IPS DF 6.9 (cell line): ENCODE measurements at regions not wholly inside any gene's neighbourhood (a gene's known extent, or its start where the extent isn't known, plus 50 kb on each side); places are given as distances from the start of the nearest gene placed in this dataset.

Experiments
- DNase-seq: peaks from one replicate; pipeline ENCODE4 v3.0.0-alpha.2; 2013; ENCODE audit warnings: low read depth, low spot score
- H3K27ac ChIP-seq: one replicate; pipeline ENCODE4 v1.5.1; 2013; ENCODE audit warnings: low read length, control low read depth
- H3K27me3 ChIP-seq: 2 replicates; pipeline ENCODE4 v1.6.1; 2013; ENCODE audit warnings: mild to moderate bottlenecking, low read length; ENCODE audit not compliant: control insufficient read depth, insufficient read depth
- H3K36me3 ChIP-seq: 2 replicates; pipeline ENCODE4 v1.6.1; 2013; ENCODE audit warnings: low read length; ENCODE audit not compliant: control insufficient read depth, insufficient read depth
- H3K4me1 ChIP-seq: 2 replicates; pipeline ENCODE4 v1.6.1; 2013; ENCODE audit warnings: low read length; ENCODE audit not compliant: control insufficient read depth, insufficient read depth
- H3K4me3 ChIP-seq: 2 replicates; pipeline ENCODE4 v1.5.1; 2013; ENCODE audit warnings: mild to moderate bottlenecking, low read length
- H3K9me3 ChIP-seq: 2 replicates; pipeline ENCODE4 v1.6.1; 2013; ENCODE audit warnings: low read length, inconsistent platforms; ENCODE audit not compliant: control insufficient read depth, insufficient read depth
- WGBS: extraction: QIAGEN DNeasy Blood & Tissue Kit; methylation state at CpG from one replicate; pipeline ENCODE4 v1.1.7; 2013; ENCODE audit warnings: mixed read lengths, missing lambda C conversion rate; ENCODE audit not compliant: insufficient read length, insufficient coverage; 5-methylcytosine and 5-hydroxymethylcytosine counted together

GRCh38 chr5:90112033-90112692 lies 297.4 kb downstream of the CETN3 start:
- no peak overlapping the region for H3K4me3 ChIP-seq
- no peaks in the 10 kb centered on the region for H3K27me3 ChIP-seq
- H3K36me3 ChIP-seq, result no peaks in the 10 kb centered on the region
- WGBS, result no CpG with 5 or more reads among the region's 2 CpGs
- no peaks in the 10 kb centered on the region for H3K4me1 ChIP-seq
- H3K9me3 ChIP-seq, result no peaks in the 10 kb centered on the region
- no peak overlapping the region for H3K27ac ChIP-seq
- DNase-seq, result no peak

GRCh38 chr5:90111364-90112032 lies 298.1 kb downstream of the CETN3 start:
- no peaks in the 10 kb centered on the region for H3K4me1 ChIP-seq
- H3K27me3 ChIP-seq, result no peaks in the 10 kb centered on the region
- DNase-seq, result no peak
- H3K27ac ChIP-seq, result no peak overlapping the region
- no peak overlapping the region for H3K4me3 ChIP-seq
- 100% methylated on average over 1 of the region's 10 CpGs for WGBS
- no peaks in the 10 kb centered on the region for H3K36me3 ChIP-seq
- no peaks in the 10 kb centered on the region for H3K9me3 ChIP-seq

GRCh38 chr5:90109285-90109684 lies 300.3 kb downstream of the CETN3 start:
- no peak for DNase-seq
- Histone ChIP-seq H3K4me3 (no peak overlapping the region), H3K9me3 (no peaks in the 10 kb centered on the region), H3K4me1 (no peaks in the 10 kb centered on the region), H3K27ac (no peak overlapping the region), H3K27me3 (no peaks in the 10 kb centered on the region), H3K36me3 (no peaks in the 10 kb centered on the region)
- 100% methylated on average over 1 of the region's 2 CpGs for WGBS

GRCh38 chr5:90099099-90099498 lies 310.5 kb downstream of the CETN3 start:
- Histone ChIP-seq H3K4me1 (no peaks in the 10 kb centered on the region), H3K4me3 (no peak overlapping the region), H3K9me3 (no peaks in the 10 kb centered on the region), H3K27me3 (no peaks in the 10 kb centered on the region), H3K36me3 (no peaks in the 10 kb centered on the region), H3K27ac (no peak overlapping the region)
- no peak for DNase-seq

- no peaks in the 10 kb centered on the region for H3K27me3 ChIP-seq
- no peaks in the 10 kb centered on the region for H3K36me3 ChIP-seq
- no peak for DNase-seq
- no peaks in the 10 kb centered on the region for H3K9me3 ChIP-seq
- no CpG with 5 or more reads among the region's 4 CpGs for WGBS
- H3K27ac ChIP-seq, result no peak overlapping the region
- no peak overlapping the region for H3K4me3 ChIP-seq
- no peaks in the 10 kb centered on the region for H3K4me1 ChIP-seq
These were observed 312.5 kb downstream of the CETN3 start for GRCh38 chr5:90097082-90097477.

- Histone ChIP-seq H3K27ac (no peak overlapping the region), H3K36me3 (no peaks in the 10 kb centered on the region), H3K4me3 (no peak overlapping the region), H3K4me1 (no peaks in the 10 kb centered on the region), H3K9me3 (no peaks in the 10 kb centered on the region), H3K27me3 (no peaks in the 10 kb centered on the region)
- no peak for DNase-seq
- no CpG with 5 or more reads among the region's 6 CpGs for WGBS
These were observed 313.0 kb downstream of the CETN3 start for GRCh38 chr5:90096415-90097081.

- Histone ChIP-seq H3K27me3 (no peaks in the 10 kb centered on the region), H3K9me3 (no peaks in the 10 kb centered on the region), H3K27ac (no peak overlapping the region), H3K4me1 (no peaks in the 10 kb centered on the region), H3K4me3 (no peak overlapping the region), H3K36me3 (no peaks in the 10 kb centered on the region)
- whole genome bisulfite sequencing, result no CpG with 5 or more reads among the region's 3 CpGs
- no peak for DNase-seq
These were observed 314.1 kb downstream of the CETN3 start for GRCh38 chr5:90095292-90096060.

- no peak overlapping the region for H3K4me3 ChIP-seq
- no CpG with 5 or more reads among the region's 3 CpGs for WGBS
- no peak for DNase-seq
These were observed 315.6 kb downstream of the CETN3 start for GRCh38 chr5:90093751-90094485.

GRCh38 chr5:90092734-90093133 lies 316.8 kb downstream of the CETN3 start:
- H3K27me3 ChIP-seq, result no peaks in the 10 kb centered on the region
- no peak overlapping the region for H3K27ac ChIP-seq
- no peak overlapping the region for H3K4me3 ChIP-seq
- no peaks in the 10 kb centered on the region for H3K9me3 ChIP-seq
- DNase-seq, result no peak
- H3K36me3 ChIP-seq, result no peaks in the 10 kb centered on the region
- no peaks in the 10 kb centered on the region for H3K4me1 ChIP-seq
- WGBS, result no CpG with 5 or more reads among the region's 3 CpGs

More at GRCh38 chr5:90093751-90094485, 315.6 kb downstream of the CETN3 start:
- no peaks in the 10 kb centered on the region for H3K4me1 ChIP-seq
- H3K36me3 ChIP-seq, result no peaks in the 10 kb centered on the region
- no peaks in the 10 kb centered on the region for H3K27me3 ChIP-seq
- no peaks in the 10 kb centered on the region for H3K9me3 ChIP-seq
- H3K27ac ChIP-seq, result no peak overlapping the region

GRCh38 chr5:90084342-90084741 lies 325.2 kb downstream of the CETN3 start:
- Histone ChIP-seq H3K27me3 (no peaks in the 10 kb centered on the region), H3K4me1 (no peaks in the 10 kb centered on the region), H3K27ac (no peak overlapping the region), H3K36me3 (no peaks in the 10 kb centered on the region), H3K4me3 (no peak overlapping the region), H3K9me3 (no peaks in the 10 kb centered on the region)
- DNase-seq, result no peak
- no CpG with 5 or more reads among the region's 3 CpGs for whole genome bisulfite sequencing
